ENCODE measurements at regions not wholly inside any gene's neighbourhood (a gene's known extent, or its start where the extent isn't known, plus 50 kb on each side); places are given as distances from the start of the nearest gene placed in this dataset.

- TF ChIP-seq, protein P1, sequence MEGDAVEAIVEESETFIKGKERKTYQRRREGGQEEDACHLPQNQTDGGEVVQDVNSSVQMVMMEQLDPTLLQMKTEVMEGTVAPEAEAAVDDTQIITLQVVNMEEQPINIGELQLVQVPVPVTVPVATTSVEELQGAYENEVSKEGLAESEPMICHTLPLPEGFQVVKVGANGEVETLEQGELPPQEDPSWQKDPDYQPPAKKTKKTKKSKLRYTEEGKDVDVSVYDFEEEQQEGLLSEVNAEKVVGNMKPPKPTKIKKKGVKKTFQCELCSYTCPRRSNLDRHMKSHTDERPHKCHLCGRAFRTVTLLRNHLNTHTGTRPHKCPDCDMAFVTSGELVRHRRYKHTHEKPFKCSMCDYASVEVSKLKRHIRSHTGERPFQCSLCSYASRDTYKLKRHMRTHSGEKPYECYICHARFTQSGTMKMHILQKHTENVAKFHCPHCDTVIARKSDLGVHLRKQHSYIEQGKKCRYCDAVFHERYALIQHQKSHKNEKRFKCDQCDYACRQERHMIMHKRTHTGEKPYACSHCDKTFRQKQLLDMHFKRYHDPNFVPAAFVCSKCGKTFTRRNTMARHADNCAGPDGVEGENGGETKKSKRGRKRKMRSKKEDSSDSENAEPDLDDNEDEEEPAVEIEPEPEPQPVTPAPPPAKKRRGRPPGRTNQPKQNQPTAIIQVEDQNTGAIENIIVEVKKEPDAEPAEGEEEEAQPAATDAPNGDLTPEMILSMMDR (IDR thresholded peaks at IDR 0.05), result peak in 1 of 4 experiments; percentile 10
- TF ChIP-seq POLR2AphosphoS5 (IDR thresholded peaks at IDR 0.05) (no peak), POLR2A (IDR thresholded peaks at IDR 0.05) (no peak)
Observed at GRCh38 chr11:104256525-104256924, 92.6 kb upstream of the PDGFD start.
